ENCODE measurements at regions not wholly inside any gene's neighbourhood (a gene's known extent, or its start where the extent isn't known, plus 50 kb on each side); places are given as distances from the start of the nearest gene placed in this dataset.

- no peak for DNase-seq
- H3K4me3 Mint-ChIP-seq = no peak overlapping the region
- H3K36me3 Mint-ChIP-seq = no peaks in the 10 kb centered on the region
- no peak overlapping the region for H3K27ac Mint-ChIP-seq
- H3K4me1 Mint-ChIP-seq = no peaks in the 10 kb centered on the region
- peaks cover 0 to 14% (median 10%) of the 10 kb centered on the region in 7 donors for H3K9me3 Mint-ChIP-seq
- no peaks in the 10 kb centered on the region for H3K27me3 Mint-ChIP-seq
- no peak for ATAC-seq (ENCODE audit: low read depth in 2 of 2)
Measured at GRCh38 chr17:22654447-22654846, 962.1 kb downstream of the KCNJ18 start.

GRCh38 chr17:22669721-22670120 is 977.4 kb downstream of the KCNJ18 start:
- Mint-ChIP-seq H3K27me3 (no peaks in the 10 kb centered on the region), H3K4me1 (no peaks in the 10 kb centered on the region), H3K4me3 (peak overlapping the region in 1 of 8 donors; percentile 47), H3K27ac (no peak overlapping the region), H3K9me3 (peaks cover 0 to 10% (median 6%) of the 10 kb centered on the region in 7 donors), H3K36me3 (no peaks in the 10 kb centered on the region)
- no peak for DNase-seq
- no peak for ATAC-seq (ENCODE audit: low read depth in 2 of 2)

GRCh38 chr17:22671110-22671509 is 978.8 kb downstream of the KCNJ18 start:
- no peaks in the 10 kb centered on the region for H3K36me3 Mint-ChIP-seq
- no peaks in the 10 kb centered on the region for H3K4me1 Mint-ChIP-seq
- H3K27me3 Mint-ChIP-seq = no peaks in the 10 kb centered on the region
- peaks cover 0 to 13% (median 4%) of the 10 kb centered on the region in 7 donors for H3K9me3 Mint-ChIP-seq
- H3K4me3 Mint-ChIP-seq = no peak overlapping the region
- ATAC-seq (ENCODE audit: low read depth in 2 of 2) (no peak), DNase-seq (no peak)
- H3K27ac Mint-ChIP-seq = no peak overlapping the region

GRCh38 chr17:22692066-22692805 is 999.9 kb downstream of the KCNJ18 start:
- Mint-ChIP-seq H3K27ac (no peak overlapping the region), H3K27me3 (no peaks in the 10 kb centered on the region), H3K4me3 (no peak overlapping the region), H3K9me3 (peaks cover 4 to 23% (median 19%) of the 10 kb centered on the region in 7 donors), H3K36me3 (no peaks in the 10 kb centered on the region), H3K4me1 (no peaks in the 10 kb centered on the region)
- DNase-seq (no peak), ATAC-seq (ENCODE audit: low read depth in 2 of 2) (no peak)

- Mint-ChIP-seq H3K4me1 (no peaks in the 10 kb centered on the region), H3K36me3 (no peaks in the 10 kb centered on the region), H3K27me3 (no peaks in the 10 kb centered on the region), H3K4me3 (no peak overlapping the region), H3K27ac (no peak overlapping the region), H3K9me3 (peaks cover 4 to 25% (median 20%) of the 10 kb centered on the region in 7 donors)
- no peak for DNase-seq
- no peak for ATAC-seq (ENCODE audit: low read depth in 2 of 2)
Measured at GRCh38 chr17:22692806-22693171, 1000.5 kb downstream of the KCNJ18 start.

GRCh38 chr17:22694362-22695227 is 1002.3 kb downstream of the KCNJ18 start:
- Mint-ChIP-seq H3K27ac (no peak overlapping the region), H3K4me1 (no peaks in the 10 kb centered on the region), H3K9me3 (peaks cover 8 to 37% (median 27%) of the 10 kb centered on the region in 7 donors), H3K4me3 (no peak overlapping the region), H3K27me3 (no peaks in the 10 kb centered on the region), H3K36me3 (no peaks in the 10 kb centered on the region)
- ATAC-seq (ENCODE audit: low read depth in 2 of 2) = no peak
- no peak for DNase-seq

- no peak for ATAC-seq (ENCODE audit: low read depth in 2 of 2)
- Mint-ChIP-seq H3K4me3 (no peak overlapping the region), H3K27ac (no peak overlapping the region), H3K27me3 (no peaks in the 10 kb centered on the region), H3K4me1 (no peaks in the 10 kb centered on the region), H3K36me3 (no peaks in the 10 kb centered on the region), H3K9me3 (peaks cover 8 to 37% (median 27%) of the 10 kb centered on the region in 7 donors)
- no peak for DNase-seq
Measured at GRCh38 chr17:22695228-22695619, 1002.9 kb downstream of the KCNJ18 start.

GRCh38 chr17:22703204-22703603 is 1010.9 kb downstream of the KCNJ18 start:
- Mint-ChIP-seq H3K27me3 (no peaks in the 10 kb centered on the region), H3K27ac (no peak overlapping the region), H3K9me3 (peaks cover 5 to 24% (median 13%) of the 10 kb centered on the region in 7 donors), H3K36me3 (no peaks in the 10 kb centered on the region), H3K4me1 (no peaks in the 10 kb centered on the region), H3K4me3 (no peak overlapping the region)
- ATAC-seq (ENCODE audit: low read depth in 2 of 2) (no peak), DNase-seq (no peak)

GRCh38 chr17:22703786-22704441 is 1011.6 kb downstream of the KCNJ18 start:
- H3K9me3 Mint-ChIP-seq = peaks cover 1 to 24% (median 13%) of the 10 kb centered on the region in 7 donors
- H3K36me3 Mint-ChIP-seq = no peaks in the 10 kb centered on the region
- ATAC-seq (ENCODE audit: low read depth in 2 of 2) (no peak), DNase-seq (no peak)
- no peak overlapping the region for H3K4me3 Mint-ChIP-seq
- H3K27me3 Mint-ChIP-seq = no peaks in the 10 kb centered on the region
- H3K27ac Mint-ChIP-seq = no peak overlapping the region
- no peaks in the 10 kb centered on the region for H3K4me1 Mint-ChIP-seq

GRCh38 chr17:22704674-22705073 is 1012.4 kb downstream of the KCNJ18 start:
- H3K27me3 Mint-ChIP-seq = no peaks in the 10 kb centered on the region
- H3K27ac Mint-ChIP-seq = no peak overlapping the region
- peaks cover 6 to 24% (median 14%) of the 10 kb centered on the region in 7 donors for H3K9me3 Mint-ChIP-seq
- peak overlapping the region in 1 of 8 donors; percentile 64 for H3K4me3 Mint-ChIP-seq
- H3K36me3 Mint-ChIP-seq = no peaks in the 10 kb centered on the region
- ATAC-seq (ENCODE audit: low read depth in 2 of 2) = no peak
- H3K4me1 Mint-ChIP-seq = no peaks in the 10 kb centered on the region
- no peak for DNase-seq

- ATAC-seq (ENCODE audit: low read depth in 2 of 2) (no peak), DNase-seq (no peak)
- Mint-ChIP-seq H3K36me3 (no peaks in the 10 kb centered on the region), H3K27me3 (no peaks in the 10 kb centered on the region), H3K9me3 (peaks cover 13 to 28% (median 24%) of the 10 kb centered on the region in 7 donors), H3K27ac (no peak overlapping the region), H3K4me3 (no peak overlapping the region), H3K4me1 (no peaks in the 10 kb centered on the region)
Measured at GRCh38 chr17:22707626-22708025, 1015.3 kb downstream of the KCNJ18 start.

GRCh38 chr17:22717211-22717610 is 1024.9 kb downstream of the KCNJ18 start:
- DNase-seq = no peak
- Mint-ChIP-seq H3K27ac (no peak overlapping the region), H3K27me3 (no peaks in the 10 kb centered on the region), H3K4me3 (no peak overlapping the region), H3K9me3 (peaks cover 26 to 51% (median 33%) of the 10 kb centered on the region in 7 donors), H3K4me1 (no peaks in the 10 kb centered on the region), H3K36me3 (peaks cover 0 to 10% of the 10 kb centered on the region in 2 donors)
- no peak for ATAC-seq (ENCODE audit: low read depth in 2 of 2)

- Mint-ChIP-seq H3K4me3 (no peak overlapping the region), H3K27ac (no peak overlapping the region), H3K36me3 (peaks cover 0 to 10% of the 10 kb centered on the region in 2 donors), H3K9me3 (peaks cover 23 to 56% (median 37%) of the 10 kb centered on the region in 7 donors), H3K4me1 (no peaks in the 10 kb centered on the region), H3K27me3 (no peaks in the 10 kb centered on the region)
- DNase-seq (no peak), ATAC-seq (ENCODE audit: low read depth in 2 of 2) (no peak)
Measured at GRCh38 chr17:22718689-22719088, 1026.4 kb downstream of the KCNJ18 start.

Data from naive B cell (primary cell).